Breast epithelium (tissue), 4 donors: ENCODE measurements at regions not wholly inside any gene's neighbourhood (a gene's known extent, or its start where the extent isn't known, plus 50 kb on each side); places are given as distances from the start of the nearest gene placed in this dataset.
A peak's percentile ranks its signal among the peaks of the same experiment; 100 is the strongest.

ENCODE experiments used
- DNase-seq, 2 donors: peaks; one replicate each; pipeline ENCODE4 v3.0.0-alpha.2; 2019; ENCODE audit warnings: low spot score in 2 of 2
- H3K27ac ChIP-seq, 2 donors: fragments of 200-600 bp; sonication (generic) in 1 of 2; one replicate each; pipeline ENCODE4 v1.5.1; 2016 to 2019; ENCODE audit warnings: mild to moderate bottlenecking in 1 of 2
- H3K27me3 ChIP-seq, 2 donors: fragments of 200-600 bp; sonication (generic) in 1 of 2; one replicate each; pipeline versions ENCODE4 v1.5.1 to v1.6.0; 2017 to 2019; ENCODE audit warnings: control low read depth in 1 of 2, mild to moderate bottlenecking in 1 of 2
- H3K36me3 ChIP-seq: fragments of 200-600 bp; one replicate; pipeline ENCODE4 v1.5.1; 2019
- H3K4me1 ChIP-seq, 2 donors: fragments of 200-600 bp; sonication (generic); one replicate each; pipeline ENCODE4 v1.5.1; 2016 to 2019; ENCODE audit warnings: control low read depth in 1 of 2
- H3K4me3 ChIP-seq, 3 donors: fragments of 200-600 bp; sonication (generic); 1 replicate in 2 of 3; 2 replicates in 1 of 3; pipeline ENCODE4 v1.5.1; 2016 to 2019; ENCODE audit warnings: mild to moderate bottlenecking in 3 of 3, moderate library complexity in 2 of 3
- H3K9me3 ChIP-seq, 2 donors: fragments of 200-600 bp; sonication (generic) in 1 of 2; one replicate each; pipeline ENCODE4 v1.5.1; 2016 to 2019; ENCODE audit warnings: control low read depth in 1 of 2
- POLR2A ChIP-seq: fragments of 450-650 bp; IDR thresholded peaks from one replicate; pipeline ENCODE4 v1.6.1; 2016; ENCODE audit warnings: antibody characterized with exemption, mild to moderate bottlenecking, moderate library complexity
- POLR2AphosphoS5 ChIP-seq, 3 donors: sonication (generic); formaldehyde crosslinking; IDR thresholded peaks; one replicate each; pipeline ENCODE4 v1.6.1; 2017; ENCODE audit warnings: antibody characterized with exemption in 3 of 3
- intact Hi-C: fragments of 100-400 bp; cut with DNase I; formaldehyde crosslinking; loops from one replicate; pipeline ENCODE4 v1.15.1; 2023; ENCODE audit warnings: low total_unique reads
- TF ChIP-seq, protein P1 (sequence below), 3 donors: fragments of 450-650 bp; IDR thresholded peaks; one replicate each; pipeline ENCODE4 v1.5.1; 2016 to 2017; ENCODE audit warnings: antibody characterized with exemption in 3 of 3, mild to moderate bottlenecking in 3 of 3, moderate library complexity in 3 of 3

- no peaks in the 10 kb centered on the region for H3K27me3 ChIP-seq
- intact Hi-C loops: no loop called here
- H3K27ac ChIP-seq: no peak overlapping the region
- TF ChIP-seq POLR2A (no peak), POLR2AphosphoS5 (IDR thresholded peaks at IDR 0.05) (no peak)
- TF ChIP-seq, protein P1, sequence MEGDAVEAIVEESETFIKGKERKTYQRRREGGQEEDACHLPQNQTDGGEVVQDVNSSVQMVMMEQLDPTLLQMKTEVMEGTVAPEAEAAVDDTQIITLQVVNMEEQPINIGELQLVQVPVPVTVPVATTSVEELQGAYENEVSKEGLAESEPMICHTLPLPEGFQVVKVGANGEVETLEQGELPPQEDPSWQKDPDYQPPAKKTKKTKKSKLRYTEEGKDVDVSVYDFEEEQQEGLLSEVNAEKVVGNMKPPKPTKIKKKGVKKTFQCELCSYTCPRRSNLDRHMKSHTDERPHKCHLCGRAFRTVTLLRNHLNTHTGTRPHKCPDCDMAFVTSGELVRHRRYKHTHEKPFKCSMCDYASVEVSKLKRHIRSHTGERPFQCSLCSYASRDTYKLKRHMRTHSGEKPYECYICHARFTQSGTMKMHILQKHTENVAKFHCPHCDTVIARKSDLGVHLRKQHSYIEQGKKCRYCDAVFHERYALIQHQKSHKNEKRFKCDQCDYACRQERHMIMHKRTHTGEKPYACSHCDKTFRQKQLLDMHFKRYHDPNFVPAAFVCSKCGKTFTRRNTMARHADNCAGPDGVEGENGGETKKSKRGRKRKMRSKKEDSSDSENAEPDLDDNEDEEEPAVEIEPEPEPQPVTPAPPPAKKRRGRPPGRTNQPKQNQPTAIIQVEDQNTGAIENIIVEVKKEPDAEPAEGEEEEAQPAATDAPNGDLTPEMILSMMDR (IDR thresholded peaks at IDR 0.05): no peak
- no peaks in the 10 kb centered on the region for H3K36me3 ChIP-seq
- H3K4me1 ChIP-seq: no peaks in the 10 kb centered on the region
- DNase-seq: peak in 1 of 2 donors; percentile 49
- no peak overlapping the region for H3K4me3 ChIP-seq
- H3K9me3 ChIP-seq: peaks cover 0 to 3% of the 10 kb centered on the region in 2 donors
Measured at GRCh38 chr2:121049131-121049530, 235.9 kb downstream of the TFCP2L1 start.

- Histone ChIP-seq H3K36me3 (no peaks in the 10 kb centered on the region), H3K27me3 (no peaks in the 10 kb centered on the region), H3K4me3 (no peak overlapping the region), H3K9me3 (peaks cover 0 to 3% of the 10 kb centered on the region in 2 donors), H3K27ac (no peak overlapping the region), H3K4me1 (no peaks in the 10 kb centered on the region)
- intact Hi-C loops: no loop called here
- TF ChIP-seq POLR2A (no peak), POLR2AphosphoS5 (IDR thresholded peaks at IDR 0.05) (no peak)
- TF ChIP-seq, protein P1 (IDR thresholded peaks at IDR 0.05): no peak
- no peak for DNase-seq
Measured at GRCh38 chr2:121049950-121050585, 234.9 kb downstream of the TFCP2L1 start.

- no peak overlapping the region for H3K27ac ChIP-seq
- no peaks in the 10 kb centered on the region for H3K4me1 ChIP-seq
- H3K4me3 ChIP-seq: no peak overlapping the region
- intact Hi-C loops: no loop called here
- no peaks in the 10 kb centered on the region for H3K36me3 ChIP-seq
- H3K9me3 ChIP-seq: peaks cover 0 to 3% of the 10 kb centered on the region in 2 donors
- TF ChIP-seq, protein P1 (IDR thresholded peaks at IDR 0.05): no peak
- TF ChIP-seq POLR2AphosphoS5 (IDR thresholded peaks at IDR 0.05) (no peak), POLR2A (no peak)
- H3K27me3 ChIP-seq: no peaks in the 10 kb centered on the region
- DNase-seq: no peak
Measured at GRCh38 chr2:121051311-121051710, 233.7 kb downstream of the TFCP2L1 start.

DNA sequence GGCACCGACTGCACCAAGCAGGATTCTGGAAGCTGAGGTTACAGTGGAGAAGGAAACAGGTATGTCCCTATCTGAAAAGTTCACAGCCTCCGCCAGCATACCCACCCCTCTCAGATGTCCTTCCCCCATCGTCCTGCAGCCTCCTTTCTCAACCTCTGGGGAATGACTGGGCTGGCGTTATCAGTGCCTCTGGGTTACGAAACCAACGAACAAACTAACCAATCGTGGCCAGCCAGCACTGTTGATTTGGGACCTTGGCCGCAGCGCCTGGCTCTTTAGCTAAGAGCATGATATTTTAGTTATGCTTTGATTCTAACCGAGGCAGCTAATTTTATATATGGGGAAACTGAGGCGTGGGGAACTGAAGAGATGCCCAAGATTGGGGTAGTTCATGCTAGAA is 233.0 kb downstream of the TFCP2L1 start:
- Histone ChIP-seq H3K4me3 (no peak overlapping the region), H3K36me3 (no peaks in the 10 kb centered on the region), H3K27me3 (no peaks in the 10 kb centered on the region), H3K9me3 (peaks cover 0 to 3% of the 10 kb centered on the region in 2 donors), H3K4me1 (no peaks in the 10 kb centered on the region), H3K27ac (no peak overlapping the region)
- DNase-seq: no peak
- no peak for TF ChIP-seq POLR2A
- no peak for TF ChIP-seq POLR2AphosphoS5 (IDR thresholded peaks at IDR 0.05)
- TF ChIP-seq, protein P1 (IDR thresholded peaks at IDR 0.05): no peak
- intact Hi-C loops: no loop called here

- intact Hi-C loops: no loop called here
- TF ChIP-seq, protein P1 (IDR thresholded peaks at IDR 0.05): no peak
- TF ChIP-seq POLR2AphosphoS5 (IDR thresholded peaks at IDR 0.05): no peak
- TF ChIP-seq POLR2A: no peak
- Histone ChIP-seq H3K27me3 (no peaks in the 10 kb centered on the region), H3K27ac (no peak overlapping the region), H3K4me1 (no peaks in the 10 kb centered on the region), H3K4me3 (no peak overlapping the region), H3K9me3 (peaks cover 0 to 3% of the 10 kb centered on the region in 2 donors), H3K36me3 (no peaks in the 10 kb centered on the region)
- no peak for DNase-seq
Measured at GRCh38 chr2:121052521-121052920, 232.5 kb downstream of the TFCP2L1 start.
